ENCODE measurements at regions not wholly inside any gene's neighbourhood (a gene's known extent, or its start where the extent isn't known, plus 50 kb on each side); places are given as distances from the start of the nearest gene placed in this dataset.
A peak's percentile ranks its signal among the peaks of the same experiment; 100 is the strongest.
"Not testable (repeated sequence)": the region's sequence is repeated elsewhere in the genome, so short reads cannot be mapped to it uniquely, and the experiment has no call there.

GRCh38 chr20:55417836-55418235 is 587.5 kb downstream of the CBLN4 start:
- DNase-seq, result no peak

DNA sequence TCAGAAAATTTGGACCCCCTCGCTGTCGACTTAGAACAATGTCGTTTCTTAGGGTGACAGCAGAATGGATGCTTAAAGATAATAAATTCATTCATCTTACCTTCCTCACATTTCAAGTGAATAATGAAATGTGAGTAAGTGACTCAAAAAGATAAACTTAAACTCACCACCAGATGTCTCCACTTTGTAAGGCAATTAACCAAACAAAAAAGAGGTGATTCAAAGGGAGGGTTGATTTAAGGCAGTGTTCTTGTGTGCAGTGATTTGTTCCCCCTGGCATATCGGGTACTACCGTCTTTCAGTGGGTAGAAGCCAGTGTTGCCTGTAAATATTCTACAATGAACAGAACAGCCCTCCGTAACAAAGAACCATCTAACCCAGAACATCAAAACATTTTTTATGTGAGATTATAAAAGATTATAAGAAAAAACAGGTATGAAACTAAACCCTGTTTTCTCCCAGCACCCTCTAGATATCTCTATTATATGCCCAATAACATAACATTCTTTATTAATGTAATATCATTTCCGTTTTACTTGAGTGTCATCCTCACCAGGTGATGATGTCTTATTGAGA is 589.7 kb downstream of the CBLN4 start:
- no peaks in the 10 kb centered on the region for H3K9me3 ChIP-seq (ENCODE audit: control insufficient read depth, low read length)
- WGBS, result 39% methylated on average over 7 of the region's 7 CpGs
- H3K4me3 ChIP-seq (ENCODE audit: low read length), result no peak overlapping the region
- intact Hi-C loops (cut with DNase I), result no loop called here
- H3K27me3 ChIP-seq (ENCODE audit: control insufficient read depth, insufficient read depth), result no peaks in the 10 kb centered on the region
- ATAC-seq, result no peak
- H3K4me1 ChIP-seq (ENCODE audit: control insufficient read depth, insufficient read depth, low read length), result no peaks in the 10 kb centered on the region
- H3K27ac ChIP-seq (ENCODE audit: low read length), result no peak overlapping the region
- DNase-seq, result no peak

More at GRCh38 chr20:55417836-55418235, 587.5 kb downstream of the CBLN4 start:
- intact Hi-C loops (cut with DNase I), result no loop called here
- Histone ChIP-seq H3K9me3 (ENCODE audit: control insufficient read depth, low read length) (no peaks in the 10 kb centered on the region), H3K27me3 (ENCODE audit: control insufficient read depth, insufficient read depth) (no peaks in the 10 kb centered on the region), H3K4me1 (ENCODE audit: control insufficient read depth, insufficient read depth, low read length) (no peaks in the 10 kb centered on the region), H3K4me3 (ENCODE audit: low read length) (no peak overlapping the region), H3K27ac (ENCODE audit: low read length) (no peak overlapping the region)
- ATAC-seq, result peak in 1 of 2 donors; percentile 59
- 36% methylated on average over 1 of the region's 1 CpG for WGBS

- H3K4me1 ChIP-seq (ENCODE audit: control insufficient read depth, insufficient read depth, low read length); ATAC-seq; H3K27ac ChIP-seq (ENCODE audit: low read length); H3K27me3 ChIP-seq (ENCODE audit: control insufficient read depth, insufficient read depth); H3K9me3 ChIP-seq (ENCODE audit: control insufficient read depth, low read length); DNase-seq; H3K4me3 ChIP-seq (ENCODE audit: low read length); intact Hi-C loops (cut with DNase I): not testable (repeated sequence)
- no CpG with 5 or more reads among the region's 1 CpG for WGBS
These were observed 592.8 kb downstream of the CBLN4 start for GRCh38 chr20:55412508-55412907.

- WGBS, result 57% methylated on average over 2 of the region's 2 CpGs
- no peak for DNase-seq
- no peaks in the 10 kb centered on the region for H3K27me3 ChIP-seq (ENCODE audit: control insufficient read depth, insufficient read depth)
- no peak overlapping the region for H3K4me3 ChIP-seq (ENCODE audit: low read length)
- no peaks in the 10 kb centered on the region for H3K9me3 ChIP-seq (ENCODE audit: control insufficient read depth, low read length)
- H3K4me1 ChIP-seq (ENCODE audit: control insufficient read depth, insufficient read depth, low read length), result no peaks in the 10 kb centered on the region
- intact Hi-C loops (cut with DNase I), result no loop called here
- ATAC-seq, result no peak
- no peak overlapping the region for H3K27ac ChIP-seq (ENCODE audit: low read length)
These were observed 598.4 kb downstream of the CBLN4 start for GRCh38 chr20:55406891-55407290.

- intact Hi-C loops (cut with DNase I), result no loop called here
- 63% methylated on average over 2 of the region's 2 CpGs for WGBS
These were observed 610.7 kb downstream of the CBLN4 start for GRCh38 chr20:55394592-55394991.

GRCh38 chr20:55390791-55391190 is 614.5 kb downstream of the CBLN4 start:
- no peak for ATAC-seq
- H3K27me3 ChIP-seq (ENCODE audit: control insufficient read depth, insufficient read depth), result no peaks in the 10 kb centered on the region
- DNase-seq, result peak in 1 of 3 donors; percentile 24
- intact Hi-C loops (cut with DNase I), result no loop called here
- H3K9me3 ChIP-seq (ENCODE audit: control insufficient read depth, low read length), result no peaks in the 10 kb centered on the region
- 46% methylated on average over 4 of the region's 4 CpGs for WGBS
- H3K27ac ChIP-seq (ENCODE audit: low read length), result no peak overlapping the region
- no peaks in the 10 kb centered on the region for H3K4me1 ChIP-seq (ENCODE audit: control insufficient read depth, insufficient read depth, low read length)
- no peak overlapping the region for H3K4me3 ChIP-seq (ENCODE audit: low read length)

More at GRCh38 chr20:55394592-55394991, 610.7 kb downstream of the CBLN4 start:
- H3K27me3 ChIP-seq (ENCODE audit: control insufficient read depth, insufficient read depth), result no peaks in the 10 kb centered on the region
- no peaks in the 10 kb centered on the region for H3K9me3 ChIP-seq (ENCODE audit: control insufficient read depth, low read length)
- H3K27ac ChIP-seq (ENCODE audit: low read length), result no peak overlapping the region
- ATAC-seq (no peak), DNase-seq (no peak)
- H3K4me1 ChIP-seq (ENCODE audit: control insufficient read depth, insufficient read depth, low read length), result no peaks in the 10 kb centered on the region
- H3K4me3 ChIP-seq (ENCODE audit: low read length), result no peak overlapping the region

DNA sequence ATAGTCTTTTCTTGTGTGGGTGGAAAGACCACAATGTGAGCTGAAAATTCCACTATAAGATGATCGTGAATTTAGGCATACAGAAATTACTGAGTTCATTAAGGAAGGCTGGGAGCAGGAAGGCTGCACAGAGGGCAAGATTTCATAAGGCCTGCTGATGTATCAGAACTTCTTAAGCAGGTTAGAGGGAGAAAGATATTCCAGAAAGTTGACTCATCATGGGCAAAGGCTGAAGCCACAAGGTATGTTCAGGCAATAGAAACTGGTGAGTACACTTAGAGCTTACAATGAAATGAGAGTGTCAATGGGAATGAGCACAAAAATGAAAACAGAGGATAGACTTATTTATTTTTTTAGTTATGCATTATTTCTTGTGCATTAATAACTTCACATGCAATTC is 618.6 kb downstream of the CBLN4 start:
- no peaks in the 10 kb centered on the region for H3K27me3 ChIP-seq (ENCODE audit: control insufficient read depth, insufficient read depth)
- intact Hi-C loops (cut with DNase I), result no loop called here
- DNase-seq (no peak), ATAC-seq (no peak)
- H3K27ac ChIP-seq (ENCODE audit: low read length), result no peak overlapping the region
- H3K9me3 ChIP-seq (ENCODE audit: control insufficient read depth, low read length), result no peaks in the 10 kb centered on the region
- no peak overlapping the region for H3K4me3 ChIP-seq (ENCODE audit: low read length)
- no peaks in the 10 kb centered on the region for H3K4me1 ChIP-seq (ENCODE audit: control insufficient read depth, insufficient read depth, low read length)
- WGBS, result 79% methylated on average over 1 of the region's 1 CpG

DNA sequence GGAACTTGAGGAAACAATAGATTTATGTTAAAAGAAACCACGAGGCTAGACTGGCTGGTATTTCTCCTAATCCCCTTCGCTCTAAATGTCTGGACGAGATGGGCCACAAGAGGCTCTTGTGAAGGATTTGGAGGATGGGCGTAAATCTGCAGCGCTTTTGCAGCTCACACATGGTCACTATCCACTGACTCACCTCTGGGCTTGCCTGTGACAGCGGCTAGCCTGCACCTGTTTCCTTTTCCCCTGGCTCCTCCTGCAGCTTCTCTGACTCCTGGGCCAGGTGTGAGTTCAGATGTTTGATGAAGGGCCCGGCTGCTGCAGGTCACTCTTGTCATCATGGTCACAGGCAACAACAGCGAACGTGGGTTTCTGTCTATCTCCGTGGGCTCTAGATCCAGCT is 629.4 kb downstream of the CBLN4 start:
- intact Hi-C loops (cut with DNase I), result no loop called here
- 79% methylated on average over 10 of the region's 10 CpGs for WGBS
- ATAC-seq, result no peak

GRCh38 chr20:55365745-55366144 is 639.6 kb downstream of the CBLN4 start:
- no peak for ATAC-seq
- WGBS, result 82% methylated on average over 3 of the region's 3 CpGs
- no peaks in the 10 kb centered on the region for H3K4me1 ChIP-seq (ENCODE audit: control insufficient read depth, insufficient read depth, low read length)
- no peak overlapping the region for H3K4me3 ChIP-seq (ENCODE audit: low read length)
- intact Hi-C loops (cut with DNase I), result no loop called here
- no peaks in the 10 kb centered on the region for H3K9me3 ChIP-seq (ENCODE audit: control insufficient read depth, low read length)
- H3K27ac ChIP-seq (ENCODE audit: low read length), result no peak overlapping the region
- H3K27me3 ChIP-seq (ENCODE audit: control insufficient read depth, insufficient read depth), result no peaks in the 10 kb centered on the region
- DNase-seq, result no peak

More for the DNA sequence above, 629.4 kb downstream of the CBLN4 start:
- Histone ChIP-seq H3K9me3 (ENCODE audit: control insufficient read depth, low read length) (no peaks in the 10 kb centered on the region), H3K27me3 (ENCODE audit: control insufficient read depth, insufficient read depth) (no peaks in the 10 kb centered on the region), H3K27ac (ENCODE audit: low read length) (no peak overlapping the region), H3K4me1 (ENCODE audit: control insufficient read depth, insufficient read depth, low read length) (no peaks in the 10 kb centered on the region), H3K4me3 (ENCODE audit: low read length) (no peak overlapping the region)
- DNase-seq, result peak in 1 of 3 donors; percentile 9

DNA sequence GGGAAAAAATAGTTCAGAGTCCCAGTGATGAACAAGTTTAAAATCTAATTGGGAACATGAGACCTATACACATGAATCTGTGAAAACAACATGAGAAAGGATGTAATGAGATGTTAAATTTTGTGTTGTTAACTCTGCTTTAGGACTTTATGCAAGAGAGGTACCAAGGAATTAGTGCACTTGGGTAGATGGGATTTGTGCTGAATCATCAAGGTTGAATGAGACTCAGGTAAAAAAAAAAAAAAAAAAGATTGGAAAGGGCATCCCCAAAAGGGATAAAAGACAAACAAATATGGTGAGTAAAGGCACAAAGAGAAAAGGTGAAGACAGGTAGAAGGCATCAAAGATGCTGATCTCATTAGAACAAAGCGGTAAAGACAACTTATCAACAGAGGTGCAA is 644.4 kb downstream of the CBLN4 start:
- Histone ChIP-seq H3K9me3 (ENCODE audit: control insufficient read depth, low read length) (no peaks in the 10 kb centered on the region), H3K27me3 (ENCODE audit: control insufficient read depth, insufficient read depth) (no peaks in the 10 kb centered on the region), H3K27ac (ENCODE audit: low read length) (no peak overlapping the region), H3K4me1 (ENCODE audit: control insufficient read depth, insufficient read depth, low read length) (no peaks in the 10 kb centered on the region), H3K4me3 (ENCODE audit: low read length) (no peak overlapping the region)
- DNase-seq, result no peak
- no peak for ATAC-seq
- intact Hi-C loops (cut with DNase I), result no loop called here
- 98% methylated on average over 1 of the region's 1 CpG for WGBS

DNA sequence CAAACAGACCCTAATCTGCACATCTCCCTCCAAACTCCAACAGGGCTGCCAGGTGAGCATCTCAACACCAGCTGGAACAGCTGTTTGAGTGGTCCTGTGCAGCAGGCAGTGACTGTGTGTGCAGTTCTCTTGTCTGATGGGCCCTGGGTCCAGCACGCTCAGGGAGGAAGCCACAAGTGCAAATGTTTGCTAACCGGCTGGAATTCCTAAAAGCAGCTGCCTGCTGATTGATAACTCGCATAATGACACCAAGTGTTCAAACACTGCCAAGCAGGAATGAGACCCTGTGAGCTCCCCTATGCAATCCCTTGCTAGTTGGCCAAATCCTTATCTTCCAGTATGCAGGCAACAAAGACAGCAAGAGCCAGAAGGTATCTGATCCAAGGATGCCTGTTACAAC is 650.6 kb downstream of the CBLN4 start:
- intact Hi-C loops (cut with DNase I), result no loop called here
- no peaks in the 10 kb centered on the region for H3K27me3 ChIP-seq (ENCODE audit: control insufficient read depth, insufficient read depth)
- DNase-seq, result peak in 1 of 3 donors; percentile 22
- H3K9me3 ChIP-seq (ENCODE audit: control insufficient read depth, low read length), result no peaks in the 10 kb centered on the region
- no peak overlapping the region for H3K4me3 ChIP-seq (ENCODE audit: low read length)
- no peak overlapping the region for H3K27ac ChIP-seq (ENCODE audit: low read length)
- no peak for ATAC-seq
- WGBS, result 22% methylated on average over 3 of the region's 3 CpGs
- no peaks in the 10 kb centered on the region for H3K4me1 ChIP-seq (ENCODE audit: control insufficient read depth, insufficient read depth, low read length)

GRCh38 chr20:55353206-55353605 is 652.1 kb downstream of the CBLN4 start:
- Histone ChIP-seq H3K4me1 (ENCODE audit: control insufficient read depth, insufficient read depth, low read length) (no peaks in the 10 kb centered on the region), H3K27me3 (ENCODE audit: control insufficient read depth, insufficient read depth) (no peaks in the 10 kb centered on the region), H3K9me3 (ENCODE audit: control insufficient read depth, low read length) (no peaks in the 10 kb centered on the region), H3K27ac (ENCODE audit: low read length) (no peak overlapping the region), H3K4me3 (ENCODE audit: low read length) (no peak overlapping the region)
- 74% methylated on average over 1 of the region's 1 CpG for WGBS
- DNase-seq, result no peak
- intact Hi-C loops (cut with DNase I), result no loop called here
- ATAC-seq, result no peak

Data from right cardiac atrium (tissue), 5 donors.